ENCODE measurements at regions not wholly inside any gene's neighbourhood (a gene's known extent, or its start where the extent isn't known, plus 50 kb on each side); places are given as distances from the start of the nearest gene placed in this dataset.
"Not testable (repeated sequence)": the region's sequence is repeated elsewhere in the genome, so short reads cannot be mapped to it uniquely, and the experiment has no call there.

DNA sequence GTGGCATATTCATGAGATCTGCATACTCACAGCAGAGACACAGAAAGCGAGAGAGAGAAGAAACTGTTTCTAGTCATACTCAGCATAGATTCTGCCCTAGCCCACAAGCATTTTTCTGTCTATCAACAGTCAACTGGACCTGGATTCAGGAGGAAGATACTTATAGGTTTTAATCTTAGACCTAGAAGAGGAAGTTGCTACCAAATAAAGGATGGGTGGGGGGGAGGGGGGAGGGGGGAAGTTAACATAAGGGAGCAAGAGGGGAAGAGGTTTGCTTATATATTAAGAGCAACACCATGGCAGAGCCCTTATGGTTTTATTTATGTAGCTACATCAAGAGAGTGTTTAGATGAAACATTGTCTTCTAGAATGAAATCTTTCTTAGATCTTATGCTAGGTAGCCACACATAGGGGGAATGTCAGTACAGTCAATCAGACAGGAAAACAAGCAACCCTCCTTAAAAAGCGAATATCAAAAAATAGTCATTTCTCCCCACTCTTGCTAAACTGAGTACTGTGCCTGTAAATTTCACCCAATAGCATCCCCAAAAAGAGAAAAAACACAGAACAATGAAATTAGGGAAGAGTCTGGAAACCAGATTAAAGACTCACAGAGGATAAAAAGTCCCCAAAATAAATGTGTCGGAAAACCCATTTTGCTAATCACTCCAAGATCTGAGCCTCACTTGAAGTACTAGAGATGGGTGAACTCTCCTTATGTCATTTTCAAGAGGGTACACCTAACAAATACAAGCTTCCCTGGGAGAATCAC, 192.7 kb upstream of the NR4A3 start:
- DNase-seq (ENCODE audit: low read depth, low spot score), result no peak

DNA sequence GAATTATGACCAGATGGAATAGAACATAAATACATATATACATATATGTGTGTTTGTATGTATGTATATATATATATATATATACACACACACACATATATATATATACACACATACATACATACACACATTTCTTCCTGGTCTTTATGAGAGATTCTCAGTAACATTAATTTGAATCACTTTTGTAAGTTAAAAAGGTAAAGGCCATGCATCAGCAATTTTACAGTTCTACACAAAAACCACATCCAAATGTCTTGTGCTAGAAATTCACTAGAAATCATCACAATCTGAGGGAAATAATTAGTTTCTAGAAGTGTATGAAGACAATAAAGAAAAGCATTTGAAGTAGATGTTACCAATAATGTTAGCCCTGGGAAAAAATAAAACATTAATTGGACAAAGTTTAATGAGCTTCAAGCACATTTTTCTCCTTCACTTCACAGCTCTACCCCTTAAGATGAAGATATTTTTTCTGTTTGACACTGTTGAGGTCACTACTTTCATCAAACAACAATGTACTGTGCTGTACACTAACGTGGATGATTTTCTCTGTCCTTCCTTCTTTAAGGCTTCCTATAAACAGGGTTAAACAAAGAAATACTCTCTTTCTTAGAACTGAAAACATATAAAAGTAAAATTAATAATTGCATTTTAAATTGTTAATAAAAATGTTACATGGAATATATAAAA, 189.2 kb upstream of the NR4A3 start:
- no peak for DNase-seq (ENCODE audit: low read depth, low spot score)
- no peak overlapping the region for H3K4me3 ChIP-seq (ENCODE audit: low read length)

More for the DNA sequence above, 192.7 kb upstream of the NR4A3 start:
- H3K4me3 ChIP-seq (ENCODE audit: low read length), result no peak overlapping the region

DNA sequence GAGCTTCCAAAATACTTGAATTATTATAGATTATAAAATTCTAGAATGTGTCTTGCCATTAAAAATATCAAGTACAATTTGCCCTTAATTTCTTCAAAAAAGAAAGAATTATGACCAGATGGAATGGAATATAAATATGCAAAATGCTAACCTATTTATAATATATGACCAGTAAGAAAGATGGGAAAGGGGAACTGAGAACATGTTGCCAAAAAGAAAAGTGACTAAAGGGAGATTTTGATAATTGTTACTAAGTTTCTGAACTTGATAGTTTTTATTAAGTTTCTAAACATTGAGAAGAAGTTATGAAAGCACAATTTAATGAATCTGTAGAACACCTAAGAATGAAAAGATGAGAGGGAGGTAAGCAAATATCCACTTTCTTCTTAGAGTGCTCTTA, 188.4 kb upstream of the NR4A3 start:
- DNase-seq (ENCODE audit: low read depth, low spot score), result no peak

DNA sequence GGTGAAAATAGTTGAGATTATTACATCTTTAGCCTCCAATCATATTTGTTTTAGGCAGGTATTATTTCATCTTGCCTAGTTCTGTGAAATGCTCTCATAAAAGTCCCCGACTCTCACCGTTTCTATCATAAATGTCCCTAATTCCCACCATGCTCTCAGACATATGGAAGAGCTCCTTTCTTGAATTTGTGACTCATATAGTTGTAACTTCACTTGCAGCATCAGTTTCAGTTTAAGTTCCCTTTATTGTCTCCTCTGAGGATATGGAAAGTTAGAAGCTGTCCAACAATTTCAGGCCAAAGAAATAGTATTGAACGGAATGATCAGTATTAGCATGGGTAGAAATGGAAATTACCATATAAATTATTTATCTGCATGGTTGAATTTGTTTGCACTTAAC, 187.5 kb upstream of the NR4A3 start:
- H3K4me3 ChIP-seq (ENCODE audit: low read length), result no peak overlapping the region
- no peak for DNase-seq (ENCODE audit: low read depth, low spot score)

More for the DNA sequence above, 188.4 kb upstream of the NR4A3 start:
- no peak overlapping the region for H3K4me3 ChIP-seq (ENCODE audit: low read length)

DNA sequence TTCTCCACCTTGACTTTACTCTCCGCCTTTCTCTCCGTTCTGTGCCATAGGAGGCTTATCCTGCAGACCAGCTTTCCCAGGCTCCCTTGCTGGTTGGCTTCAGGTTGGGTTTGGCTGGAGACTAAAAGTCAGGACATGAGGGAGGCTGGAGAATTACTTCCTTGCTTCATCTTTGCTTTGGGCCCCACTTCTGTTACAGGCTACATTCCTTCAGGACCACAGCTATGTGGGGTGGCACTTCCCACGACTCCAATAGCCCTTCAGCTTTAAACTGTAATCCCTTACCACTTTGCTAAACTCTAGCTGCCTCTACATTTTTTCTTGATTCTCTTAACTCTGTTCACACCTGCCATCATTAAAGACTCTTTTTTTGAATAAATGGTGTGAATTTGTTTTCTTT, 186.7 kb upstream of the NR4A3 start:
- no peak for DNase-seq (ENCODE audit: low read depth, low spot score)
- no peak overlapping the region for H3K4me3 ChIP-seq (ENCODE audit: low read length)

DNA sequence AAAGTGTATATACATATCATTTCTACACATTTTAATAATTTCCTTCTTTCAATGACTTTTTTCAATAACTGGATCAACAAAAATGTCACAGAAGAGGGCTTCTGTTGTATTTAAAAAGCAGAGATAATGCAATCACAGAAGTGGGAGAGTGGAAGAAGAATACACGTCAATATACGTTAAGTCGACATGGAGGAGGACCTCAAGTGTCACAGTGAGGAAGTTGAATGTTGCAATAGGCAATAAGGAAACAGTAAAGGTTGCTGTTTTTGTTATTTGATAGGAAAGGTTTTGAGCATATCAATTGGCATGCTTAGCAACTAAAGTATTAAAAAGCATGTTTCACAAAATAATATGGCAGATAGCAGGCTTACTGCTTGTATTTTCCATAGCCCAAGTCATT, 184.0 kb upstream of the NR4A3 start:
- no peak overlapping the region for H3K4me3 ChIP-seq (ENCODE audit: low read length)
- no peak for DNase-seq (ENCODE audit: low read depth, low spot score)

DNA sequence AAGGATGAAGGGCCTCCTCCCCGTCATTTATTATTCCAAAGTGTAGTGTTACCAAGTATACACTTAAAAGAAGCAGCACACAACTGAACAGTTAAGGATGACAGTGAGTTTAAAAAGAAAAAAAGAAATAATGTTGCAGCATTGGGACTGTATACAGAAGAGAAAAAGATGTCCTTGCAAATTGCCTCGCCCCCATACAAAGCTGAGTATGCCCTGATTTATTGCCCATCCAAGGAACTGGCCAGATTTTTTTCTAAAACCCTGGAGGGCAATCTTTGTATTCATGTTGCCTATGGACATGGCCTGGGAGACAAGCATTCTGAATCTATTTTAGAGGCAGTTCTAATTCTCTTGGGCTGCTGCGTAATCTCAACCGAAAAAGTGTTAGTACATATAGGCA, 182.7 kb upstream of the NR4A3 start:
- no peak overlapping the region for H3K4me3 ChIP-seq (ENCODE audit: low read length)
- no peak for DNase-seq (ENCODE audit: low read depth, low spot score)

DNA sequence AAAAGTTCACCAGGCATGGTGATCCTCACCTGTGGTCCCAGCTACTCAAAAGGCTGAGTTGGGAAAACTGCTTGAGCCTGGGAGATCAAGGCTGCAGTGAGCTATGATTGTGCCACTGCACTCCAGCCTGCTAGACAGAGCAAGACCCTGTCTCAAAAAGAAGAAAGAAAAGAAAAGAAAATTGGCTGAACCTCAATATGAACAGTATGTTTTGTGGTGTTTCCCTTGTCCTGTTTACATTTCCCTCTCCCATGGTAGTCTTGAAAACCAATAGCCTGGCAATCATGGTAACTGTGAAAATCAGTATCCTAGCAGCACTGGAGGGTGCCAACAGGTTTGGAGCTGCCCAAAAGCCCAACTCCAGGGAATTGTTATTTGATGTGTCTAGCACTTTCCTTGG, 174.1 kb upstream of the NR4A3 start:
- no peak overlapping the region for H3K4me3 ChIP-seq (ENCODE audit: low read length)
- no peak for DNase-seq (ENCODE audit: low read depth, low spot score)

DNA sequence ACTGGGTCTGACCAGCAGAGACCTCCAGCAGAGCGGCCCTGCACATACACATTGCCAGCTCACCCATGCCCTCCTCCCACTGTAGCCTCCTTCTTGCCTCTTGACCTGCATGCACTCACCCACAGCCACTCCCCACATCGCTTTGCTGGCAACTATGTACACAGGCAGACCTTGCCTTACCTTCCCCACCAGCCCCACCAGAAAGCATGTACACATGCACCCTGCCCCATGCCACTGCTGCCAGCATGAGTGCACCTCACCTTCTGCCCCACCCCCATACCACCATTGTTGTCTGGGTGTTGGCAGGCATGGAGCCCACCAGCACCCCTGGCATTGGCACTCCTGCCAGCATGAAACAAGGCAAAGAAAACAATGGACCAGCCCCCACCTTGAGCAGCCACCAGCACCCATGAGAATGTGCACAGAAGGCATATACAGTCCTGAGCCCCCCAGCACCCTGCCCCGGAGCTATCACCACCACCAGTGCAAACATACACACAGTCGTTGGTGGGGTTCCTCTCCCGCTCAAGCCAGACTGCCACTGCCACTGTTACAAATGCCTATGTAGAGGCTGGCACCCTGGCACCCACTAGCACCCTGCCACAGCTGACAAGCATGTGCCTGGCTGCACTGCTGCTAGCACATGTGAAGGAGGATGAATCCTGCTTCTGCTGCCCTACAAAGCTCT, 171.4 kb upstream of the NR4A3 start:
- no peak for DNase-seq (ENCODE audit: low read depth, low spot score)
- H3K4me3 ChIP-seq (ENCODE audit: low read length), result no peak overlapping the region

DNA sequence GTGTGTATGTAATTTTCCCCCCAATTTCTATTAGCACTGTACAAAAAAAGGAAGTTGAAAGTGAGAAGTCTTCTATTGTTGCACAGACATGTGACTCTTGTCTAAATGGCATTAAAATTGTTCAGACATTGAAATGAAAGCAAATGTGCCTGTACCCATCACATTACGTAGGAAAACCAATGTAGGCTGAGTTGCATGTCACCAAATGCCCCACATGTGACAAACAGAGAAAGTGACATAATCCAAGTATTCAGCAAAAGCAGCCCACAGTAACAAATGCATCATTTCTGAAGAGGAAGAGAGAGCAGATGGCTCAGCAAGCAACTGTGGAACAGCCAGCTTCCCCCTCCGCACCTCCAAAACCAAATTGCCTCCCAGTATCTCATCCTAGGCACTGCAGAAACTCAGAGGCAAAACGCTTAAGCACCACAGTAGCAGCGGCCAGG, 161.5 kb upstream of the NR4A3 start:
- no peak for DNase-seq (ENCODE audit: low read depth, low spot score)
- H3K4me3 ChIP-seq (ENCODE audit: low read length), result no peak overlapping the region

DNA sequence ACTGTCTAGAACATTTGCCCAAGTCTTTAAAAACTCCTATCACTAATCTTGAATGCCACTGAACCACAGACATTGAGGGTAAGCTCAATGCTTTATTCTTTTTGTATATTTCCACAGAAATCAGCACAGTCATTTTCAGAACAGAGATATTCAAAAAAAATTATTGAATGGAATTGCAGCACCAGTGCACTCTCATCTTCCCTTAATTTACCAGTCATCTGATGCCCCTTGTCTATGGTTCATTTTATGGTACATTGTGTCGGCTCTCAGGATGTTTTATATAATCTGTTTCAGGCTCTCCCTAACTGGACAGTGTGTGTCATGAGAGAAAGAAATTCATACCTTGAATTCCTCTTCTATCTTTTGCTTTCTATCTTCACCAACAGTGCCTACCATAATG, 158.4 kb upstream of the NR4A3 start:
- DNase-seq (ENCODE audit: low read depth, low spot score), result no peak
- no peak overlapping the region for H3K4me3 ChIP-seq (ENCODE audit: low read length)

DNA sequence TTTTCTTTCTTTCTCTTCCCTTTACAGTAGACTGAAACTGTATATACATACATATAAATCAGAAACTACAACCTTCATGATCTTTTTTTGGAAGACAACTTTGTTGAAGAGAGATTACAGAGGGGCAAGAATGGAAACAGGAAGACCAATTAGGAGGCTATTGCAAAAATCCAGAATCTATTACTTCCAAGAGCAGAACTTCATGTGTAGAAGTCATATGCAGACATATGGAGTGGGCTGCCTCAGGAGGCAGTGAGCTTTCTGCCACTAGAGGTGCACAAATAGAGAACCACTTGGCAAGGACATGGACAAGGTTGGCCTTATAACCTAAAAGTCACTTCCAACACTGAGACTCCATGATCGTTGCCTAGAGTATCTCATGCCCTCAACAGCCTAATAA, 157.8 kb upstream of the NR4A3 start:
- H3K4me3 ChIP-seq (ENCODE audit: low read length), result no peak overlapping the region
- no peak for DNase-seq (ENCODE audit: low read depth, low spot score)

DNA sequence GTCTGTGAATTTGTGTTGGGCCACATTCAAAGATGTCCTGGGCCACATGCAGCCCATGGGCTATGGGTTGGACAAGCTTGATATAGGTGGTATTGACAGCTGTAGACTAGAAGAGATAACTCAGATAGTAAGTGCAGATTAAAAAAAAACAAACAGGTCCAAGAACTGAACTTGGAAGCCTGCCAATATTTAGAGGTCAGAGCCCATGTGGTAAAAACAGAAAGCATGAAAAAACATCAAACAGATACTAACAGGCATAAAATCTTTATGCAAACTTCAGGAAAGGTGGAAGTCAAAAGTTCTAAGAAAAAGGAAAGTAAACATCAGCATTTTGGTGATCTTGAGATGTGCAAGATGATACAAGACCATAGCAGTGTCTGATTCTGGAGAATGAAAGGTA, 155.1 kb upstream of the NR4A3 start:
- no peak overlapping the region for H3K4me3 ChIP-seq (ENCODE audit: low read length)
- peak; percentile 5 for DNase-seq (ENCODE audit: low read depth, low spot score)

DNA sequence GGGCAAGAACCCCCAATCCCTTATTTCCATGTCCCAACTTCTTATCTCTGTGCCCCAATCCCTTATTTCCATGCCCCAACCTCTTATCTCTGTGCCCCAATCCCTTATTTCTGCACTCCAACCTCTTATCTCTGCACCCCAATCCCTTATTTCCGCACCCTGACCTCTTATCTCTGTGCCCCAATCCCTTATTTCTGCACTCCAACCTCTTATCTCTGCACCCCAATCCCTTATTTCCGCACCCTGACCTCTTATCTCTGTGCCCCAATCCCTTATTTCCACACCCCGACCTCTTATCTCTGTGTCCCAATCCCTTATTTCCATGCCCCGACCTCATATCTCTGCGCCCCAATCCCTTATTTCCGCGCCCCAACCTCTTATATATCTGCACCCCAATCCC, 150.8 kb upstream of the NR4A3 start:
- H3K4me3 ChIP-seq (ENCODE audit: low read length); DNase-seq (ENCODE audit: low read depth, low spot score): not testable (repeated sequence)

DNA sequence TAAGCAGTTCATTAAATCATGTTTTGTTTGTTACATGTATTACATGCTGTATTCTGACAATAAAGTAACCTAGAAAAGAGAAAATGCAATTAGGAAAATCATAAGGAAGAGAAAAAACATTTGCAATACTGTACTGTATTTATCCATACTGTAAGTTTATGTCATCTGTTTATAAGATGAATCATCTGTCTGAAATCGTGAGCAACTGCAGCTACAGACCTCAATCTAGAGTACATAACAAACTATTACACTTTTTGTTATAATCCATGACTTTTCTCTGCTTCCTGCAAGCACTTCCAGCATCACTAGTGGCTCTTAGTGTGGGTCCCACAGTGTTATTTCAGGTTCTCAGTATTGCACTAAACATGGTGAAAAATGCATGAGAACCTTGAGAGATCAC, 144.4 kb upstream of the NR4A3 start:
- DNase-seq (ENCODE audit: low read depth, low spot score), result no peak
- no peak overlapping the region for H3K4me3 ChIP-seq (ENCODE audit: low read length)

DNA sequence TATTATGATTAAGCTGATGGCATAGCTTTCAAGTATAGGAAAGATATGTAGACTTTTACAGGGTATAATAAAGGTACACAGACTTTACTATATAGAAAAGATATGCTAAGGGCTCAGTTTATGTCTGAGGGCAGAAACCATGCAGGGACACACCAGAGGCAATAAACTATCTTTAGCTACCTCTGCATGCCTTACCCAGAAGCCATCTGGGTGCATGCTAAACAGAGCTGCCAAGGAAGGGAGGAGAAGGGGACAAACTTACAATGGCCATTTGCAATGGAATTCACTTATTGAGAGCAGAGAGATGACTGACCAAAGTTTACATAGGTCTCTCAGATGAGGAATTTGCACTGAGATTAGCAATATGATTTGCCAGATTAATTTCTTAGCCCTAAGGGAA, 143.1 kb upstream of the NR4A3 start:
- DNase-seq (ENCODE audit: low read depth, low spot score), result no peak
- H3K4me3 ChIP-seq (ENCODE audit: low read length), result no peak overlapping the region

DNA sequence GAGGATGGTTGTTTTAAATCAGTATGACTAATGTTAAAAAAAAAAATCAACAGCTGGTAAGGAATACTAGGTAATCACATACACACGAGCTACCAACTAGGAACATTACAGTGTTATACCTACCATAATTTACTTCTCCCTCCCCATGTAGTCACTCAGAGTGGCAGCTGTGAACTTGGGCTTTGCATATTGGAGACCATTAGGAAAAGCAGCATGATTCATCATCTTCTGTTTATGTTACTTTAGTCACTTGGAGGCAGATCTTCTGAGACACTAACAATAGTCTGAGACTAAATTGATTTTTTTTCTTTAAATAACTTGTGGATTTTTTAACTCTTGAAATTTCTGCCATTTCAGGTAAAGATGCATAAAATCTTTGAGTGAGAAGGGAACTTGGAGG, 141.5 kb upstream of the NR4A3 start:
- DNase-seq (ENCODE audit: low read depth, low spot score), result no peak
- H3K4me3 ChIP-seq (ENCODE audit: low read length), result no peak overlapping the region

DNA sequence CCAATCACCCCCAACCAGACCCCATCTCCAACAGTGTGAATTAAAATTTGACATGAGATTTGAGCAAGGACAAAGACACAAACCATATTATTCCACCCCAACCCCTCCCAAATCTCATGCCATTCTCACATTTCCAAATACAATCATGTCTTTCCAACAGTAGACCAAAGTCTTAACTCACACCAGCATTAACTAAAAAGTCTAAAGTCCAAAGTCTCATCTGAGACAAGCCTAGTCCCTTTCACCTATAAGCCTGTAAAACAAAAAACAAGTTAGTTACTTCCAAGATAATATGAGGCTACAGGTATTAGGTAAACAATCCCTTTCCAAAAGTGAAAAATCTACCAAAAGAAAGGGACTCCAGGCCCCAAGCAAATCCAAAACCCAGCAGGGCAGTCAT, 140.6 kb upstream of the NR4A3 start:
- no peak overlapping the region for H3K4me3 ChIP-seq (ENCODE audit: low read length)
- DNase-seq (ENCODE audit: low read depth, low spot score), result no peak

DNA sequence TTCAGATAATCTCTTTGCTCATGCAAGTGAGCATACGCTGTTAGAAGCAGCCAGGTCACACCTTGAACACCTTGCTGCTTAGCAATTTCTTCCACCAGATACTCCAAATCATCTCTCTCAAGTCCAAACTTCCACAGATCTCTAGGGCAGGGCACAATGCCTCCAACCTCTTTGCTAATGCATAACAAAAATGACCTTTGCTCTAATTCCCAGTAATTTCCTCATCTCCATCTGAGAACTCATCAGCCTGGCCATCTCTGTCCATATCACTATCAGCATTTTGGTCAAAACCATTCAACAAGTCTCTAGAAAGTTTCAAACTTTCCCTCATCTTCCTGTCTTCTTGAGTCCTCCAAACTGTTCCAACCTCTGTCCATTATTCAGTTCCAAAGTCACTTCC, 139.3 kb upstream of the NR4A3 start:
- DNase-seq (ENCODE audit: low read depth, low spot score), result no peak
- no peak overlapping the region for H3K4me3 ChIP-seq (ENCODE audit: low read length)

DNA sequence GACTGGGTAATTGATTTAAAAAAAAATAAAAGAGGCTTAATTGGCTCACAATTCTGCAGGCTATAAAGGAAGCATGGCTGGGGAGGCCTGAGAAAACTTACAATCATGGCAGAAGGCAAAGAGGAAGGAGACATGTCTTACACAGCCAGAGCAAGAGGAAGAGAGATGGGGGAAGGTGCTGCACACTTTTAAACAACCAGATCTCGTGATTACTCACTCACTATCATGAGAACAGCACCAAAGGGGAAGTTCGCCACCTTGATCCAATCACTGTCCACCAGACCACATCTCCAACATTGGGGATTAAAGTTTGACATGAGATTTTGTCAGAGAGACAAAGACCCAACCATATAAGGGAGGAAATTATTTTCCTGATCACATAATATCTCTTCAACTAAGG, 138.8 kb upstream of the NR4A3 start:
- no peak for DNase-seq (ENCODE audit: low read depth, low spot score)
- no peak overlapping the region for H3K4me3 ChIP-seq (ENCODE audit: low read length)
